Ammon's horn (tissue), 1 donor: ENCODE measurements at regions not wholly inside any gene's neighbourhood (a gene's known extent, or its start where the extent isn't known, plus 50 kb on each side); places are given as distances from the start of the nearest gene placed in this dataset.
A peak's percentile ranks its signal among the peaks of the same experiment; 100 is the strongest.
"Not testable (repeated sequence)": the region's sequence is repeated elsewhere in the genome, so short reads cannot be mapped to it uniquely, and the experiment has no call there.

Source experiments
- DNase-seq: peaks from one replicate; pipeline ENCODE4 v3.0.0-alpha.2; 2016; ENCODE audit warnings: low spot score

DNA sequence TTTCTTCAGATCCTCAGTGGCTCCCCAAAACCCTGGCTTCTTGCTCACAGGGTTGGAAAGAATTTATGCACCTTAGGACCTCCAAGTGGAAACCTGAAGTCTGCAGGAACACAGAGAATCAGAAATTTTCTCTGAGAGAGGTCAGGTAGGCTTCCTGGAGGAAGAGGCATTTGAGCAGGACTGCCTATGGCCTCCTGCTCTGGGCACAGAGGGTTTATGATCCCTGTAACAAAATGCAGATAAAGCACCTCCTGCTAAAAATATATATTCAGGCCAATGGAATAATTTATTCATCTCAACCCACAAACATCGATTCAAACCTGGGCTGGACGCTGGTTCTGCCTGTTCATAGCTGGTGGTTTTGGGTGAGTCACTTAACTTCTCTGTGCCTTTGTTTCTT is 68.1 kb upstream of the FGF3 start:
- DNase-seq: no peak

DNA sequence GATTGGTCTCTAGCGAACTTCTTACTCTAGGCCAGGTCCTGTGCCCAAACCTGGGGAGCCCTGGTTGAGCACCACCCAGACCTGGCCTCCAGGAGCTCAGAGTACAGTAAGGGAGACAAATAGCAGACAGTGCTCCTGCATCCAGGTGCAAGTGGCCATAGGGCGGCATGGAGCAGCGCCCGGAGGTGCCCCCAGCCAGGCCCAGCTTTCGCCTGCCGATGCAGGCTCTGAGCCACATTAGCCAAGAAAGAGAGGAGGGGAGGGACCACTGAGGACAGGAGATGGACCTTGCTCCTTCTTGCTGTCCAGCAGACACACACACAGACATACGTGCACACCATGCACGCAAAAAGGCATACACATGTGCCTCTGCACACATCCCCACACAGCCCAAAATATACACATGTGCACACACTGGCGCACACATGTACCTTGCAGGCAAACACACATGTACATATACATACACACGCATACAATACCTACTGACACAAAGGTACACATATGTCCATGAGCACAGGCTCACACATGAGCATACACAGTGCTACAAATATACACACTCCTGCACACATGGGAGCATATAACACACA is 68.7 kb upstream of the FGF3 start:
- DNase-seq: no peak

DNA sequence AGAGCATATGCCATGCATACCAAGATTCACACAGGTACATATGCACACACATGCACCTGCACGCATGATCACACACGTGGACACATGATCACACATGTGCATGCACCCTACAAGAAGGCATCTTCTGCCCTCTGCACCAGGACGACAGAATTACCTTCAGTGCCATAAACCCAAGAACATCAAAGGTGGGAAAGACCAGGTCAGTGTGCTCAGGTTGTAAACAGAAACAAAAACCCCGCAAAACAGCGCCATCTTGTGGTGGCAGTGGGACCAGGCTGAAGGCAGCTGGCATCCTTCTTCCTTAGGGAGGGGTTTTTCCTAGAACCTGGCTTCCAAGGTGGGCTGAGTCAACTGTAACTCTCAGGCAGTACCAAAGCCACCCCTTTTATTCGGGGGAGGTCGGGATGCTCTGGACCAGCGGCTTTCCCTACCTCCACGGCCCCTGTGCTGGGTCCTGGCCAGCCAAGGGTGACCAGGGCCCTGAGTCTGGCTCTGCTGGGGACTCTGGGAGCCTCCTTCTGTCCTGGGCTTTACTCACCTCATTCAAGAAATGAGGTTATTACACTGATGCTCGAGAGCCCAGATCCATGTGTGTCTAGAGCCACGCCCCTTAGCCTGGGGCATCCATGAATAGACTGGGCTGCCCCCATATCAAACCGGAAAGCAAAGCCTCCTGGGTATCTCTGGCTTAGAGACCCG is 69.4 kb upstream of the FGF3 start:
- DNase-seq: peak; percentile 61

DNA sequence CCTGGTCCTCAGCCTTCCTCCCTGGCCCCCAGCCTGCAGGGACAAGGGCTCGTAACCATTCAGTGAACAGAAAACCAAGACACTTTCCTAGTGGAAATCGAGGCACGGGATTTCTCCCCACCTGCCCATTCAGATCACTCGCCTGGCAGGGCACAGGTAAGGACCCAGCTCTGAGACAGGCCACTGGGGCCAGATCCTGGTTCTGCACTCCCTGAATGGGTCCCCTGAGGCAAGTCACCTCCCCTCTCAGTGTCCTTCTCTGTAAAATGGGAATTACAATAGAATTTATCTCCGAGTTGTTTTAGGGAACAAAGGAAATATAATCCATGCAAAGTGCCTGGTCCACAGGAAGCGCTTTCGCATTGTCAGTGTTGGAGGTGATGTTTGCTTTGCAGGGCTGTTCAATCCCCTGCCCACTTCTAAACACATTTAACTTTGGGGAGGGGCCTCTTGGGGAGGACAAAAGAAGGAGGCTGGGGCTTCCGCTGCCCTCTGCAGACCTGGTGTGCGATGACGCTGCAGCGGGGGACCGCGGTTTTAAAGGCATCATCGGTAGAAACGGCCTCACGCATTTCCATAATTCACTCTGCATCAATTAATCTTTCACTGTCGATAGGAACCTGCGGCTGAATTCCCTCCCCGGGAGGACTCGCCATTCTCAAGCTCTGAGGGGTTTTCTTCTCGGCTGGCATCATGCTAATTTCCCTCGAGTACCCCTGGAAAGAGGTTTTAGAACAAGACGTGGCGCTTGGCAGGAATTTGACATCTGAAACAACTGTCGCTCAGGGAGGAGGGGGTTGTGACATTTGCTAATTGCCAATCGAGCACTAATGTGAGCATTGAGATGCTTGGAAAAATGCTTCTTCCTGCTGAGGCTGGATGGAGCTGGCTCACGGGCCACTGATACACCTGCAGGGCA is 70.4 kb upstream of the FGF3 start:
- no peak for DNase-seq

DNA sequence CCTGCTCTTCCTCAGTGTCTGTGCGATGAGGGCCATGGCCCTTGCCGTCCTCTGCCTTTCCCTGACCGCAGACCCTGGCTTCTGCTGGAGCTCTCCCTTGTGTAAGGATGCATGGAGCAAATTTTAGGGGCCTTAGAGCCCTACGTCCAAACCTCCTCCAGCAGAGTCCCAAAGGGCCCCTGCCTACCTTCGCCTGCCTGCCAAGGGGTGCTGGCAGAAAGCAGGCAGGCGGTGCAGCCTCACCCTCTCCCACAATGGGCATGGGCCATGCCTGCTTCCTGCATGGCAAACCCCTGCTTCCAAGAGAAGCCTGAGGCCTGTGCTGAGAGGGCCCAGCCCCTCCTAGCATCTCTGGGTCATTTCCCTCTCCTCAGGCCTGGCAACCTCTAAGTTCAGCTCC is 71.3 kb upstream of the FGF3 start:
- DNase-seq: no peak

DNA sequence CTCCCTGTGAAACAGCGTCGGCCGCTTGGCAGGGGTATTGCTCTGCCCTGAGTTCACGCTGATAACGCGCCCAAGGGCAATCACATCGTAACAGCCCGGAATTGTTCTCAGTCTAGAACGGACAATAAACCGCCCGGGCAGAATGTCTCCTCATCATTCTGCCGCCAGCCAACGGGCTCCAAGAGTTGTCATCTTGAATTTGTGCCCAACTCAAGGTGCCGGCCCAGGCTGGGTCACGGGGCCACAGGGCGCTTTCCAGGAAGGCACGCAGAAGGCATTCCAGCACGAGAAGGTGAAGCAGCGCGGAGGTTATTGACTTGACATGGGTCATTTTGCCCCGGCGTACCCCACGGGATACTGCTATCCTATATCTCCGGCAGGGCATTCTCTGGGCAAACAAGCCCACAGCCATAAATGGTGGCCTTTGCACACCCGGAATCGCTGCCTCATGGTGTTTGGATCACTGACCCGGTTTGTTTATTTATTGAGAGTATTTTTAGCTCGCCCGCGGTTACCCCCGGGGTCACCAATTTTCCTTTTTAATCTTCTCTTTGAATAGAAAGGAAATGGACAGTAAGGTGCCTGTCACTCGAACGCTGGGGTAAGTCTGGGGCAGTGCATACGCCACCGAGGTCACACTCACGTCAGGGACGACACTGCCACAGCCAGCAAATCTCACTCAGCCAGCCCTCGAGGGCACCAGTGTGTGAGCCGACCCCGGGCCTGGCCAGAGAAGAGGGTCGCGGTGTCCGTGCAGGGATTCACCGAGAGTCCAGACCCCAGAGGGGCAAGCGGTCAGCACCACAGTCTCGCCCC is 72.4 kb upstream of the FGF3 start:
- DNase-seq: no peak

DNA sequence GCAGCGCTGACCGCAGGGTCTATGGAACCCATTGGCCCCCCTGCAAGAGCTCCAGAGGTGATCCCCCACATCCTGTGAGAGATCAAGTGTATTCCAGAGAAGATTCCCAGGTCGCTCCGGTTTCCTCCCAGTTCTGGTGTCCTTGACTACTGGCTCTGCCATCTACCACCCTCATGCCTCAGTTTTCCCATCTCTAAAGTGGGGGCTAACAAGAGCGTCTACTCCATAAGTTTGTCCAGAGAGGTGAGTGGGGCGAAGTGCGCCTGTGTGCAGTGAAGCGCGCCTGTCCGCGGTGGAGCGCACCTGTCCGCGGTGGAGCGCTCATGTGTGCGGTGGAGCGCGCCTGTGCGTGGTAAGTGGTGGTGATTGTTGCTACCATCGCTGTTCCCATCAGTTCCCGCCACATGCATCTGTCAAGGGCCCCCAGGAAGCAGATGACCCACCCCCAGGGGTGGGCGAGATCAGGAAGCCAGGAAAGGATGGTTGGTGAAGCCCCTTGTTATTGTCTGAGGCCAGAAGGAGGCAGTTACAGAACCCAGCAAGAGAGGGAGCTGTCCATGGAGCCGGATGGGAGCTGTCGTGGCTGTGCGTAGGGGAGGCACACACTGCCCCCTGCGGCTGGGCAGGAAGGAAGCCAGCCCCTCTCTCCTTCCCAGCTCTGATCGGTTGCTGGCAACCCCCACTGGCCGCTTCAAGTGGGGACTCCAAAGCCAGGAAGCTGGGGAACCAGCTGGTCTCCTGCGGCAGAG is 73.2 kb upstream of the FGF3 start:
- DNase-seq: no peak

DNA sequence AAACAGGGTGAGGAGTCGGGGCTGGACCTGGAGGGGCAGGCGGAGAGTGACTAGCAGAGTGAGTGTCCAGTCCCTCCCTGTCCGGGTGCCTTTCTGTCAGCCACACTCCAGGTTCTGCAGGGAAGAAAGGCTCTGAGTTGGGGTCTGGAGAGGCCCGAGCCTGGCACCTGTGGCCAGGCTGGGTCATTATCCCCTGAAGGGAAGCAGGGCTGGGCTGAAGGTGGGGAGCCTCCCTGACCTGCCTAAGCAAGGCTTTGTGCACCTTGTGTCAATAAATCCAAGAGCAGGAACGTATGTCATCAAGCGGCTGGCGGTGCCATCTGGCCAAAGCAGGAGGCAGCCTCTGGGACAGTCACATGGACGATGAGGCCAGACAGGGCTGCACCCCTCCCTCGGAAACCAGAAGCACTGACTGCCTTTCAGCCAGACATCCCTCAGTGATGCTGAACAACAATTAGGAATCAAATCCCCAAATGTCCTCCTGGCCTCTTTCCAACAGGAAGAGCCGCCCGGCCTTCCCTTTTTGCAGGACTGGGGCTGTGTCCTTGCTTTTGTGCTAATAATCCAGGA is 73.9 kb upstream of the FGF3 start:
- no peak for DNase-seq

DNA sequence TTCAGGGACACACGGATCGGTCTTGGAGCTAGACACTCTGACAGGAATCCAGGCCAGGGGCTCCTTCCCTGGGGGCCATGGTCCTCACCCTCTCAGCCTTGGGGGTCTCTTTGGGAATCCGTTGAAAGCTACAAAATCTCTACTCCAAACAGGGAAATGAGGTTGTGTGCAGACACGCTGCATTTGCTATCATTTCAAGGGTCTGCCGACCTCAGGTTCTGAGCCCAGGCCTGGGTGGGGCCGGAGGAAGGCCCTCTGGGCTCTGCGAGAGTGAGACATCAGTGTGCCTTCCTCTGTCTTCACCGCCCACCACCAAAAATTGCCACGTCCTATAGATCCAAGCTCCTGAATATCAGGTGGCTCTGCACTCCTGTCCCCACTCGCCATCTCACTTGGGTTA is 74.4 kb upstream of the FGF3 start:
- no peak for DNase-seq

DNA sequence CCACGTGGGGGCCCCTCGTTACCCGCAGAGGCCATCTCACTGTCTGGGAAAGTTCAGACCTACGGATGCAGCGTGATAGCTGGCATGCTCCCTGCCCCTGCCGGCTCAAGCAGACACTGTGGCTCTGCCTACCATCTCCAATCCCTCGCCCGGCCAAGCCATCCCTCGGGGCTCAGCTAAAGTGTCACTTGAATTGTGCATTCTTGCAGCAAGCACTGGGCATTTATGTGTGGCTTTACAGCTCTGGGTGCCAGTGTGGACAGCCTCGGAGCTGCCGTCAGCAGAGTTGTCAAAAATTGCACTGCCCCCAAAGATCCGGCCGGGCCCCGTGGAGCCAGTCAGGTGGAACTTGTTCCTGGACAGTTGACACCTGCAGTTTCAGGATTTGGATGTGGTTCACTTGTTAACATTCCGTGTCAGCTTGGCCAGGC is 75.0 kb upstream of the FGF3 start:
- DNase-seq: no peak

DNA sequence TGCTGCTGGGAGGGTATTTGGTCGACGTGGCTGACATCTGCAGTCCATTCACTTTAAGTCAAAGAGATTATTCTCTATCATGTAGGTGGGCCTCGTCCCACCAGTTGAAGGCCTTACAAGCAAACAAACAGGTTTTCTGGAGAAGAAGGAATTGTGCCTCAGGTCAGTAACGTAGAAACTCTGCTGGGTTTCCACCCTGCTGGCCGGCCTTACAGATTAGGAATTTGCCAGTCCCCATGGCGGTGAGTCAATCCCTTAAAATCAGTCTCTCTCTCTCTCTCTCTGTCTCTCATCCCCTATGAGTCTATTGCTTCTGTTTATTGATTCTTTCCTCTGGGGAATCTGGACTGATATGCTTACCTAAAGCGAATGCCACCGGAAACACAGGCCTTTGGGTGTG is 75.4 kb upstream of the FGF3 start:
- DNase-seq: no peak

DNA sequence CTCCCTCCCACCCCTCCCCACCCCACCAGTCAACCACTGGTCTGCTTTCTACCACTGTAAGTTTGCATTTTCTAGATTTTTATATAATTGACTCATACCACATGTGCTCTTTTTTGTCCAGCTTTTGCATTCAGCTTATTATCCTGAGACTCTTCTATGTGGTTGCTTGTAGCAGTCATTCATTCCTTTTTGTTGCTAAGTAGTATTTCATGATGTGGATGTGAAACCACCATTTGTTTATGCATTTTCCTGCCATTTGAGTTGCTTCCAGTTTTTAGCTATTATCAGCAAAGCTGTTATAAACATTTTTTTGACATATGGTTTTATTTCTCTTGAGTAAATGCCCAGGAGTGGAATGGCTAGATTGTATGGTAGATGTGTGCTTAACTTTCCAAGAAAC is 77.0 kb upstream of the FGF3 start:
- DNase-seq: no peak

DNA sequence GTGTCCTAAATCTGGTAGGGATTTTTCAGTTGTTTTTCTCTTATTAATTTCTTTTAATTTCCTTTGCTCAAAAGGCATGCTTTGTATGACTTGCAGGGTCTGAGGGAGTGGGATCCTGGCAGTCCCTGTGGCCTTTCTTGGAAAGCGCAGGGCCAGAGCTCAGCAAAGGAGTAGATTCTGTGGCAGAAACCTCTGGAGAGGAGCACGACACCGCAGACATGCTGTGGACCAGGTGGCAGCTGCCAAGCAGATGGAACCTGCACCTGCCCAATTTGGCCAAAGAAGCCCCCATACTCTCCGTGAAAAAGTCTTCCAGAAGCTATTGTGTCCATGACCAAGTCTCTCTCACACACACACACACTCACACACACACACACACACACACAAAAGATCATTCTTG is 78.9 kb upstream of the FGF3 start:
- no peak for DNase-seq

DNA sequence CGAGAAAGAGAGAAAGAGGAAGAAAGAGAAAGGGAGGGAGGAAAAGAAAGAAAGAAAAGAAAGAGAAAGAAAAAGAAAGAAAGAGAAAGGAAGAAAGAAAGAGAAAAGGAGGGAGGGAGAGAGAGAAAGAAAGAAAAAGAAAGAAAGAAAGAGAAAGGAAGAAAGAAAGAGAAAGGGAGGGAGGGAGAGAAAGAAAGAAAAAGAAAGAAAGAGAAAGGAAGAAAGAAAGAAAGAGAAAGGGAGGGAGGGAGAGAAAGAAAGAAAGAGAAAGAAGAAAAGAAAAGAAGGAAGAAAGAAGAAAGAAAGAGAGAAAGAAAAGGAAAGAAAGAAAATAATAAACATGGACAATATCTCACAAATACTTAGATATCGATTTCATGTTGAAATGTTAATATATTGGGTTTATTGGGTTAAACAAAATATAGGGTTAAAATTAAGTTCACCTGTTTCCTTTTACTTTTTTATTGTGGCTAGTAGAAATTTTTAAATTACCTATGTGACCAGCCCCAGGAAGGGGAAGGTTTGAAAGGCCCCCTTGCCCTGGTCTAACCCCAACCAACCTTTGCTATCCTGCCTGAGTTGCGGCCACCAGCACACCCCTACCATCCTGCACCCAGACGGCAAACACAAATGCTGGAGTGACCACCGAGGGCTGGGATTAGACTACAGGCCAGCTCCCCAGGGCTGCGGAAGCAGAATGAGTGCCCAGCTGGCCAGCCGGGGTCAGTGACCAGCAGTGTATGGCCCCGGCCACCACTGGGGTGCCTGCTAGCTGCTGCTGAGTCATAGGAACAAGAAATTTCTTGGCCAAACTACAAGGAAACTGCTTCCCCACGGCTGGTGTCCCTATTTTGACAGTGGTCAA is 81.0 kb upstream of the FGF3 start:
- no peak for DNase-seq

DNA sequence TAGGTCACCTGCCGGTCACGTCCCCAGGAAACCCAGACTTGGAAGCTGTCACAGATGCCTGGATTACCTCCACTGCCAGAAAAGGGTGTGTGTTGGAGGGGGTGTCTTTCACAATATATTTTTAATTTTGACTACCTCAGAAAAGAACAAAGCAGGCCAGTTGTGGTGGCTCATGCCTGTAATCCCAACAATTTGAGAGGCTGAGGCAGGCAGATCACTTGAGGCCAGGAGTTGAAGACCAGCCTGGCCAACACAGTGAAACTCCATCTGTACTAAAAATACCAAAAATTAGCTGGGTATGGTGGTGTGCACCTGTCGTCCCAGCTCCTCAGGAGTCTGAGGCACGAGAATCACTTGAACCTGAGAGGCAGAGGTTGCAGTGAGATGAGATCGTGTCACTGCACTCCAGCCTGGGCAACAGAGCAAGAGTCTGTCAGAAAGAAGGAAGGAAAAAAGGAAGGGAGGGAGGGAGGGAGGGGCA is 81.6 kb upstream of the FGF3 start:
- not testable (repeated sequence) for DNase-seq

DNA sequence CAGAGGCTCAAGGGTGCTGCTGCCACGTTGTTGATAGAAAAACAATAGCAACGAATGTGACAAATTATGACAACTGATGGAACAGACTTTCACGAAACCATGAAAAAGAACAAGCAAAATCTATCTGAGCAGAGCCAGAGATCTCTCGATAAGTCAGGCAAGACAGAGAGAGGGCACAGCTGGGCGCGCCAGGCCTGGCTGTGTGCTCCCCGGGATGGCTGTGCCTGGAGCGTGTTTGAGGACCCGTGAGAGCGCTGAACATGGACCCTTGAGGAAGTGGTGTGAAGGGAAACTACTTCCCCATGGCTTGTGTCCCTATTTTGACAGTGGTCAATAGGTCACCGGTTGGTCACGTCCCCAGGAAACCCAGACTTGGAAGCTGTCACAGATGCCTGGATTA is 83.1 kb upstream of the FGF3 start:
- no peak for DNase-seq

DNA sequence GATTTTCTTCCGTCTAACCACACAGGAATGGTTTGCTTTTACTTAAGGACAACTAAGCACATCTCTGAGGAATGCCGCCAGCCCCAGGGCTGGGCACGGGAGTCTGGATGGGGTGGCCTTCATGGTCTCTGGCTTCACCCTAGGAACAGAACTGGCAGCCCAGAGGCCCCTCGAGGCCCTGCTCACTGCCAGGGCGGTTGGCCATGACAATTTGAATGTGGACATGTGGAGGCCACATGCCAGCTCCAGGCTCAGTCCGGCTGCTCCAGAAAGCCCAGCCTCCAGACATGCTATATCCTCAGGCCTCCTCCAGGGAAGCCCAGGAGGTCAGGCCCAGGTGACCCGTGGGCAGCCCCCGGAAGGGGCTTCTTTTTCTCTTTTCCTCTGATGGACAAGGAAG is 84.0 kb upstream of the FGF3 start:
- DNase-seq: no peak

DNA sequence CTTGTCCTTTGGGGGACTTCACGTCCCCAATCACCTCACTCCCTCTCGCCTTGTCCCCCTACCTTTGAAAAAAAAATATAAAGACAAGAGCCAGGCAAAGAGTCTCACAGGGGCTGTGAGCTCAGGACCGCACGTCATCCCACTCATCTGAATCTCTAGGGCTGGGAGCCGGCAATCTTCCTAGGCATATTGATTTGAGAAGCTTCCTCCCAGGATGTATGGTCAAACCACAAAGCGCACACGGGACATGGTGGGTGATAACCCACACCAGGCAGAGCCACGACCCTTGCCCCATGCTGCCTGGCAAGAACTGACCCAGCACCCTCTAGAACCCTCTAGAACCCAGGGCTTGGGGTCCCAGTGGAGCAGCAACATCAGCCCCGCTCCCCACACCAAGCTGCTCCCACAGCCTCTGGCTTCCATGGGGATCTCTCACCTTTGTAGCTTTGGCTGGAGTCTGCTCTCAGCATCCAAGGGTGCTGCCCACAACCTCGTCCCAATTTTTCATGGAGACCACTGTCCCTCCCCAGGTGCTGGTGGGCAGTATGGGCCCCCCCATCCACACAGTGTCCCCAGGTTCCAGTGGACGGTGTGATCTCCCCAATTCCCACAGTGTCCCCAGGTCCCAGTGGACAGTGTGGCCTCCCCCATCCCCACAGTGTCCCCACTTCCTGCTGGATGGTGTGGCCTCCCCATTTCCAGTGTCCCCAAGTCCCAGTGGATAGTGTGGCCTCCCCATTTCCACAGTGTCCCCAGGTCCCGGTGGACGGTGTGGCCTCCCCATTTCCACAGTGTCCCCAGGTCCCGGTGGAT is 85.2 kb upstream of the FGF3 start:
- DNase-seq: no peak

DNA sequence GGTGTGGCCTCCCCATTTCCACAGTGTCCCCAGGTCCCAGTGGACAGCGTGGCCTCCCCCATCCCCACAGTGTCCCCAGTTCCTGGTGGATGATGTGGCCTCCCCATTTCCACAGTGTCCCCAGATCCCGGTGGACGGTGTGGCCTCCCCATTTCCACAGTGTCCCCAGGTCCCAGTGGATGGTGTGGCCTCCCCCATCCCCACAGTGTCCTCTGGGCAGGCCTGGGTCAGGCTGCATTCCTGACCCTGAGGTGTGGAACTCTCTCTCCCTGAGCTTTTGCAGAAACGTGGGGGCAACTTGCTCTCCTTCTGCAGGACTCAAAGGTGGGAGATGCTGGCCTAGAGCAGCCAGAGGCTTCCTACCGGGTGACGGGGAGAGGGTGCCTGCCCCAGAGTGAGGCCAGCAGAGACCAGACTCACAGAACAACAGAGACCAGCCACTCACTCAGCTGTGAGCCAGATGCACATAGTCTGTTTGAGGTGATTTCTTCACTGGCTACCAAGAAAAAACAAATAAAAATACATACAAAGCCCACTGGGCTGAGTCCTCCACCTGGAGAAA is 85.8 kb upstream of the FGF3 start:
- DNase-seq: no peak
